Activated B cell treated with CpG ODN at 0.5 μM for 24 hours (primary cell): ENCODE measurements at regions not wholly inside any gene's neighbourhood (a gene's known extent, or its start where the extent isn't known, plus 50 kb on each side); places are given as distances from the start of the nearest gene placed in this dataset.

Experiments used
- ATAC-seq: fragments of 200-7000 bp; cut with Tn5 transposase; one replicate; pipeline ENCODE4 v1.10.0; 2021; ENCODE audit warnings: low read depth, mild to moderate bottlenecking, moderate library complexity
- CTCF ChIA-PET: fragments of 350-600 bp; sonication (Branson Sonifier 250); formaldehyde crosslinking; loops from one replicate; lab custom pipeline; 2021; ENCODE audit warnings: antibody characterized with exemption; lab: Charles Lee
- POLR2A ChIA-PET: fragments of 350-600 bp; sonication (Branson Sonifier 250); formaldehyde crosslinking; loops from one replicate; lab custom pipeline; 2021; ENCODE audit warnings: antibody characterized with exemption; lab: Charles Lee
- DNase-seq: peaks from one replicate; pipeline ENCODE4 v3.0.0; 2022
- H3K27ac Mint-ChIP-seq: one replicate; pipeline ENCODE4 v1.8.0; 2020; ENCODE audit warnings: mixed read lengths
- H3K27me3 Mint-ChIP-seq: one replicate; pipeline ENCODE4 v1.8.0; 2021; ENCODE audit warnings: mixed read lengths
- H3K36me3 Mint-ChIP-seq: one replicate; pipeline ENCODE4 v1.8.0; 2021; ENCODE audit warnings: low read depth, mixed read lengths
- H3K4me1 Mint-ChIP-seq: one replicate; pipeline ENCODE4 v1.8.0; 2021; ENCODE audit warnings: mixed read lengths
- H3K4me3 Mint-ChIP-seq: one replicate; pipeline ENCODE4 v1.8.0; 2020; ENCODE audit warnings: mild to moderate bottlenecking, mixed read lengths
- H3K9me3 Mint-ChIP-seq: one replicate; pipeline ENCODE4 v1.8.0; 2020; ENCODE audit warnings: mixed read lengths
- CTCF ChIP-seq: fragments of 200-600 bp; IDR thresholded peaks from one replicate; pipeline ENCODE4 v1.8.0; 2022; ENCODE audit warnings: antibody characterized with exemption, mild to moderate bottlenecking
- intact Hi-C: fragments of 100-400 bp; cut with micrococcal nuclease; formaldehyde crosslinking; loops from one replicate; pipeline ENCODE4 v1.15.1; 2024

DNA sequence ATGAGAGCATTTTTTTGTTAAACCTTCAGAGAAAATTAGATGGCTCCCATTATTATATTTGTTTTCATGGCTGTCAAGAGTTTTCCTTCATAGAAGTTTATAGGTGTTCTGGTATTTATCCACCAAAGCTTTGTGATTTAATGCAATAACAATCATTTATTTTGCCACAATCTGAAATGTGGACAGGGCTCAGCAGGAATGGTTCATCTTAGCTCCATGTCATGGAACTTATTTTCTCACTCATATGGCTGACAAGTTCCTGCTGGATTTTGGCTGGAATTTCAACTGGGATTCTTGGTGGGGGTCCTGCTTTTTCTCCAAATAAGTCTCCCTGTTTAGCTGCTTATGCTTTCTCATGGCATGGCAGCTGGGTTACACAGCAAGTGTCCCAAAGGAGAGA, 876.7 kb downstream of the QKI start:
- Mint-ChIP-seq H3K9me3 (peaks cover 4% of the 10 kb centered on the region), H3K36me3 (no peaks in the 10 kb centered on the region), H3K4me3 (no peak overlapping the region), H3K27me3 (no peaks in the 10 kb centered on the region), H3K27ac (no peak overlapping the region), H3K4me1 (no peaks in the 10 kb centered on the region)
- ChIA-PET POLR2A (no interaction called here), CTCF (no interaction called here)
- no peak for ATAC-seq
- TF ChIP-seq CTCF, result no peak
- no peak for DNase-seq
- intact Hi-C loops, result no loop called here

DNA sequence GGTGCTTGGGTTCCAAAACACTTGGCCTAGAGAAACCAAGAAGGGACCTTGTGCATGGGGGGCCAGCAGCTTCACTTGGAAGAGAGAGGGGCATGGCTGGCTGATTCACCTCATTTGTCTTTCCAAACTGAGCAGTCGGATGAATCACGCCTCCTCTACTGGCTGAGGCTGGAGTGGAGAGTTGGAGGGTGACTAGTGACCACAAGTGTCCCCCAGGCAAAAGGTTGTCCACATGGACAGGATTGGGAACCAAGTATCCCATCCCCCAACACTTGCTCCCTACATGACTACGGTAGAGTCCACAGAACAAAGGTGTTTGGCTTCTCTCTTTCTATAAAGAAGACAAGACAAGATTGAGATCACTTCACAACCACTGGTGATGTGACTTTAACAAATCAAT, 875.6 kb downstream of the QKI start:
- intact Hi-C loops, result no loop called here
- no peak overlapping the region for H3K4me3 Mint-ChIP-seq
- H3K27me3 Mint-ChIP-seq, result no peaks in the 10 kb centered on the region
- no peaks in the 10 kb centered on the region for H3K4me1 Mint-ChIP-seq
- TF ChIP-seq CTCF, result no peak
- H3K9me3 Mint-ChIP-seq, result peaks cover 4% of the 10 kb centered on the region
- no peak for DNase-seq
- POLR2A ChIA-PET, result no interaction called here
- ATAC-seq, result no peak
- H3K36me3 Mint-ChIP-seq, result no peaks in the 10 kb centered on the region
- CTCF ChIA-PET, result no interaction called here
- H3K27ac Mint-ChIP-seq, result no peak overlapping the region

DNA sequence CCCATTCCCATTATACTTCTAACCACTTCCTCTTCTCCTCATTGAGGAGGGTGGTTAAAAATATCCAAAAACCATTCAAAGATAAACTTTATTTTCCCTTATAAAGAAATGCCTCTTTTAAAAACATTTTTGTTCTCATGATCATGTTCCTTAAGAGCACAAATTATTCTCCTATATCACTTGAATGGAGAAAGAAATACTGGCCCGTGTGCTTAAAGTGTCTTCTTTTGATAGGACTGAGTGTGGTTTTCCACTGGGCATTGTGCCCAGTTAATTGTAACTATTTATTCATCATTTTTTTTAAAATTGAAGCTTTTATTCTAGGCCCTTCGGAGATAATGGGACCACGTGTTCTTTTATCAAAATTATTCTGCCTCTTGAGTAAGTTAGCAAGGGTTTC, 871.5 kb downstream of the QKI start:
- POLR2A ChIA-PET, result no interaction called here

GRCh38 chr6:164283574-164283973, 869.1 kb downstream of the QKI start:
- Mint-ChIP-seq H3K4me1 (no peaks in the 10 kb centered on the region), H3K27me3 (no peaks in the 10 kb centered on the region), H3K27ac (no peak overlapping the region), H3K36me3 (no peaks in the 10 kb centered on the region), H3K9me3 (no peaks in the 10 kb centered on the region), H3K4me3 (no peak overlapping the region)
- TF ChIP-seq CTCF, result no peak
- no peak for ATAC-seq
- intact Hi-C loops, result no loop called here
- no peak for DNase-seq
- ChIA-PET POLR2A (no interaction called here), CTCF (no interaction called here)

More for the DNA sequence above, 871.5 kb downstream of the QKI start:
- intact Hi-C loops, result no loop called here
- no peaks in the 10 kb centered on the region for H3K36me3 Mint-ChIP-seq
- H3K4me1 Mint-ChIP-seq, result no peaks in the 10 kb centered on the region
- no peak for TF ChIP-seq CTCF
- ATAC-seq (no peak), DNase-seq (no peak)
- no peaks in the 10 kb centered on the region for H3K27me3 Mint-ChIP-seq
- CTCF ChIA-PET, result no interaction called here
- no peak overlapping the region for H3K27ac Mint-ChIP-seq
- no peak overlapping the region for H3K4me3 Mint-ChIP-seq
- H3K9me3 Mint-ChIP-seq, result peaks cover 2% of the 10 kb centered on the region

DNA sequence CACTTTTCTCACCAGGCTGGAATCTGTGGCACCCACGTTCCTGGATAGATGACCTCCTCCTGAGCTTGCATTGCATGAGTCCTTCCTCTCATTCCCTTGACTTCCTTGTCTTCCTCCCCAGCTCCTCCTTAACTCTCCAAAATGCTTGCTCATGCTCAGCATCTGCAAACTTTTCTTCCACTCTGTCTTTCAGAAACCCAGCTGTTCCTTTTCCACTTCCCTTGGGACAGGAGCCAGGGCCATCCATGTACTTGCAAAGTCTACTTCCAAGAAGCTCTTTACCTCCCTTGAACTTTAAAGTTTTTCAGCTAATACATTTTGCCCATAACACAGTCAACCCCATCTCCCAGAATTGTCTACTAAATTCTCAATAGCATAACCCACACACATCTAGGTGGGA, 861.7 kb downstream of the QKI start:
- intact Hi-C loops, result no loop called here
- no peak overlapping the region for H3K27ac Mint-ChIP-seq
- CTCF ChIA-PET, result no interaction called here
- H3K36me3 Mint-ChIP-seq, result no peaks in the 10 kb centered on the region
- no peaks in the 10 kb centered on the region for H3K27me3 Mint-ChIP-seq
- ATAC-seq (no peak), DNase-seq (no peak)
- no peak overlapping the region for H3K4me3 Mint-ChIP-seq
- no peak for TF ChIP-seq CTCF
- POLR2A ChIA-PET, result no interaction called here
- peaks cover 11% of the 10 kb centered on the region for H3K9me3 Mint-ChIP-seq
- H3K4me1 Mint-ChIP-seq, result no peaks in the 10 kb centered on the region
